ENCODE measurements at regions not wholly inside any gene's neighbourhood (a gene's known extent, or its start where the extent isn't known, plus 50 kb on each side); places are given as distances from the start of the nearest gene placed in this dataset.

DNA sequence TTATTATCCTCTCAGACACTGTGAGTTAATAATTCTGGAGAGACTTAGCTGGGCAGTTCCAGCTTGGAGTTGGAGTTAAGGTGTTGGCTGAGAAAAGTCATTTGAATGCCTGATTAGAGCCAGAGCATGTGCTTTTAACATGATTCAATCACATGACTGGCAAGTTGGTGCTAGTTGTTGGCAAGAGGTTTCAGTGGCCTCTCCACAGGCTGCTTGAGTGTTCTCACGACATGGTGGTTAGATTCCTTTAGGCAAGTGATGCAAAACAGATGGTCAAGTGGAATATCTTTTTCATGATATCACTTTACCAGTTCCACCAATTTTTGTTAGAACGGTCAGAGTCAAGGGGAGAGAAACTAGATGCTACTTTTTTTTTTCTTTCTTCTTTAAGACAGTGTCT lies 262.7 kb upstream of the FN1 start:
- POLR2A ChIA-PET: no interaction called here
- FAIRE-seq (peak; percentile 48), DNase-seq (ENCODE audit: extremely low read depth in 1 of 4, low spot score in 3 of 4) (no peak), ATAC-seq (no peak)
- Histone ChIP-seq H3K9ac (ENCODE audit: insufficient read depth in 1 of 2, low read depth in 2 of 2, low read length in 2 of 2) (no peak overlapping the region), H3K79me2 (ENCODE audit: control insufficient read depth, insufficient read depth, low read length) (no peaks in the 10 kb centered on the region), H3K36me3 (ENCODE audit: control insufficient read depth, insufficient read depth, low read length) (no peaks in the 10 kb centered on the region), H3K9me1 (ENCODE audit: control insufficient read depth, insufficient read depth, low read length) (no peaks in the 10 kb centered on the region), H3K27ac (ENCODE audit: extremely low read depth, low read depth, low read length) (no peak overlapping the region), H4K20me1 (replicated peaks; ENCODE audit: control insufficient read depth, insufficient read depth, low read length) (no peaks in the 10 kb centered on the region), H3K4me2 (ENCODE audit: insufficient read depth, low read length) (no peak overlapping the region), H2AFZ (ENCODE audit: low read depth, low read length) (no peak overlapping the region), H3K4me3 (no peak overlapping the region), H3K9me3 (replicated peaks; ENCODE audit: control insufficient read depth, insufficient read depth, low read depth, low read length) (no peaks in the 10 kb centered on the region), H3K27me3 (ENCODE audit: control insufficient read depth in 2 of 2, insufficient read depth in 2 of 2, low read length in 2 of 2) (no peaks in the 10 kb centered on the region), H3K4me1 (replicated peaks in 1 of 2; ENCODE audit: control insufficient read depth in 2 of 2, insufficient read depth in 2 of 2, low read length in 2 of 2) (no peaks in the 10 kb centered on the region; a peak in 1 of 5 replicates)
- CTCF ChIA-PET (ENCODE audit: low intra/inter-chr PET ratio): no interaction called here
- BruUV-seq (replicated peaks): no TSS peak
- no CpG with 5 or more reads among the region's 2 CpGs for WGBS (ENCODE audit: insufficient coverage, low coverage, missing lambda C conversion rate)
- in situ Hi-C loops (cut with MboI): no loop called here
- intact Hi-C loops (cut with micrococcal nuclease): no loop called here
- TF ChIP-seq, protein P1, sequence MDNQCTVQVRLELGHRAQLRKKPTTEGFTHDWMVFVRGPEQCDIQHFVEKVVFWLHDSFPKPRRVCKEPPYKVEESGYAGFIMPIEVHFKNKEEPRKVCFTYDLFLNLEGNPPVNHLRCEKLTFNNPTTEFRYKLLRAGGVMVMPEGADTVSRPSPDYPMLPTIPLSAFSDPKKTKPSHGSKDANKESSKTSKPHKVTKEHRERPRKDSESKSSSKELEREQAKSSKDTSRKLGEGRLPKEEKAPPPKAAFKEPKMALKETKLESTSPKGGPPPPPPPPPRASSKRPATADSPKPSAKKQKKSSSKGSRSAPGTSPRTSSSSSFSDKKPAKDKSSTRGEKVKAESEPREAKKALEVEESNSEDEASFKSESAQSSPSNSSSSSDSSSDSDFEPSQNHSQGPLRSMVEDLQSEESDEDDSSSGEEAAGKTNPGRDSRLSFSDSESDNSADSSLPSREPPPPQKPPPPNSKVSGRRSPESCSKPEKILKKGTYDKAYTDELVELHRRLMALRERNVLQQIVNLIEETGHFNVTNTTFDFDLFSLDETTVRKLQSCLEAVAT (IDR thresholded peaks at IDR 0.05): no peak
- TF ChIP-seq, protein P2, sequence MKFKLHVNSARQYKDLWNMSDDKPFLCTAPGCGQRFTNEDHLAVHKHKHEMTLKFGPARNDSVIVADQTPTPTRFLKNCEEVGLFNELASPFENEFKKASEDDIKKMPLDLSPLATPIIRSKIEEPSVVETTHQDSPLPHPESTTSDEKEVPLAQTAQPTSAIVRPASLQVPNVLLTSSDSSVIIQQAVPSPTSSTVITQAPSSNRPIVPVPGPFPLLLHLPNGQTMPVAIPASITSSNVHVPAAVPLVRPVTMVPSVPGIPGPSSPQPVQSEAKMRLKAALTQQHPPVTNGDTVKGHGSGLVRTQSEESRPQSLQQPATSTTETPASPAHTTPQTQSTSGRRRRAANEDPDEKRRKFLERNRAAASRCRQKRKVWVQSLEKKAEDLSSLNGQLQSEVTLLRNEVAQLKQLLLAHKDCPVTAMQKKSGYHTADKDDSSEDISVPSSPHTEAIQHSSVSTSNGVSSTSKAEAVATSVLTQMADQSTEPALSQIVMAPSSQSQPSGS (CRISPR knock-in tag; IDR thresholded peaks at IDR 0.05): no peak
- TF ChIP-seq CEBPB (tag; IDR thresholded peaks at IDR 0.05) (no peak), LCOR (CRISPR knock-in tag; IDR thresholded peaks at IDR 0.05) (no peak), BRD9 (IDR thresholded peaks at IDR 0.05; ENCODE audit: low read depth, partially characterized antibody) (no peak), ZBTB8A (IDR thresholded peaks at IDR 0.05; ENCODE audit: partially characterized antibody) (no peak), MYC (IDR thresholded peaks at IDR 0.05; ENCODE audit: low read depth, low read length) (no peak), MYC (CRISPR knock-in tag; IDR thresholded peaks at IDR 0.05; ENCODE audit: borderline replicate concordance, low read depth) (no peak), GTF2F1 (IDR thresholded peaks at IDR 0.05; ENCODE audit: low read depth, low read length) (no peak), MCM3 (IDR thresholded peaks at IDR 0.05) (no peak), RBFOX2 (IDR thresholded peaks at IDR 0.05; ENCODE audit: low read depth, low read length) (no peak)
- TF ChIP-seq, protein P3, sequence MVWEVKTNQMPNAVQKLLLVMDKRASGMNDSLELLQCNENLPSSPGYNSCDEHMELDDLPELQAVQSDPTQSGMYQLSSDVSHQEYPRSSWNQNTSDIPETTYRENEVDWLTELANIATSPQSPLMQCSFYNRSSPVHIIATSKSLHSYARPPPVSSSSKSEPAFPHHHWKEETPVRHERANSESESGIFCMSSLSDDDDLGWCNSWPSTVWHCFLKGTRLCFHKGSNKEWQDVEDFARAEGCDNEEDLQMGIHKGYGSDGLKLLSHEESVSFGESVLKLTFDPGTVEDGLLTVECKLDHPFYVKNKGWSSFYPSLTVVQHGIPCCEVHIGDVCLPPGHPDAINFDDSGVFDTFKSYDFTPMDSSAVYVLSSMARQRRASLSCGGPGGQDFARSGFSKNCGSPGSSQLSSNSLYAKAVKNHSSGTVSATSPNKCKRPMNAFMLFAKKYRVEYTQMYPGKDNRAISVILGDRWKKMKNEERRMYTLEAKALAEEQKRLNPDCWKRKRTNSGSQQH (CRISPR knock-in tag; IDR thresholded peaks at IDR 0.05): no peak
- TF ChIP-seq, protein P4, sequence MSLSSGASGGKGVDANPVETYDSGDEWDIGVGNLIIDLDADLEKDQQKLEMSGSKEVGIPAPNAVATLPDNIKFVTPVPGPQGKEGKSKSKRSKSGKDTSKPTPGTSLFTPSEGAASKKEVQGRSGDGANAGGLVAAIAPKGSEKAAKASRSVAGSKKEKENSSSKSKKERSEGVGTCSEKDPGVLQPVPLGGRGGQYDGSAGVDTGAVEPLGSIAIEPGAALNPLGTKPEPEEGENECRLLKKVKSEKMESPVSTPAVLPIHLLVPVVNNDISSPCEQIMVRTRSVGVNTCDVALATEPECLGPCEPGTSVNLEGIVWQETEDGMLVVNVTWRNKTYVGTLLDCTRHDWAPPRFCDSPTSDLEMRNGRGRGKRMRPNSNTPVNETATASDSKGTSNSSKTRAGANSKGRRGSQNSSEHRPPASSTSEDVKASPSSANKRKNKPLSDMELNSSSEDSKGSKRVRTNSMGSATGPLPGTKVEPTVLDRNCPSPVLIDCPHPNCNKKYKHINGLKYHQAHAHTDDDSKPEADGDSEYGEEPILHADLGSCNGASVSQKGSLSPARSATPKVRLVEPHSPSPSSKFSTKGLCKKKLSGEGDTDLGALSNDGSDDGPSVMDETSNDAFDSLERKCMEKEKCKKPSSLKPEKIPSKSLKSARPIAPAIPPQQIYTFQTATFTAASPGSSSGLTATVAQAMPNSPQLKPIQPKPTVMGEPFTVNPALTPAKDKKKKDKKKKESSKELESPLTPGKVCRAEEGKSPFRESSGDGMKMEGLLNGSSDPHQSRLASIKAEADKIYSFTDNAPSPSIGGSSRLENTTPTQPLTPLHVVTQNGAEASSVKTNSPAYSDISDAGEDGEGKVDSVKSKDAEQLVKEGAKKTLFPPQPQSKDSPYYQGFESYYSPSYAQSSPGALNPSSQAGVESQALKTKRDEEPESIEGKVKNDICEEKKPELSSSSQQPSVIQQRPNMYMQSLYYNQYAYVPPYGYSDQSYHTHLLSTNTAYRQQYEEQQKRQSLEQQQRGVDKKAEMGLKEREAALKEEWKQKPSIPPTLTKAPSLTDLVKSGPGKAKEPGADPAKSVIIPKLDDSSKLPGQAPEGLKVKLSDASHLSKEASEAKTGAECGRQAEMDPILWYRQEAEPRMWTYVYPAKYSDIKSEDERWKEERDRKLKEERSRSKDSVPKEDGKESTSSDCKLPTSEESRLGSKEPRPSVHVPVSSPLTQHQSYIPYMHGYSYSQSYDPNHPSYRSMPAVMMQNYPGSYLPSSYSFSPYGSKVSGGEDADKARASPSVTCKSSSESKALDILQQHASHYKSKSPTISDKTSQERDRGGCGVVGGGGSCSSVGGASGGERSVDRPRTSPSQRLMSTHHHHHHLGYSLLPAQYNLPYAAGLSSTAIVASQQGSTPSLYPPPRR (CRISPR knock-in tag; IDR thresholded peaks at IDR 0.05; ENCODE audit: borderline replicate concordance): no peak
